SK-N-MC (cell line): ENCODE measurements at regions not wholly inside any gene's neighbourhood (a gene's known extent, or its start where the extent isn't known, plus 50 kb on each side); places are given as distances from the start of the nearest gene placed in this dataset.
"Not testable (repeated sequence)": the region's sequence is repeated elsewhere in the genome, so short reads cannot be mapped to it uniquely, and the experiment has no call there.

Experiments
- DNase-seq: peaks from one replicate; pipeline ENCODE4 v3.0.0-alpha.2; 2011; ENCODE audit warnings: low read depth, low spot score
- H3K27ac ChIP-seq: fragments of 200-600 bp; sonication (generic); 2 replicates; pipeline ENCODE4 v1.5.1; 2016; ENCODE audit warnings: mixed run types
- H3K36me3 ChIP-seq: fragments of 200-600 bp; sonication (generic); 2 replicates; pipeline ENCODE4 v1.6.1; 2017; ENCODE audit warnings: antibody characterized with exemption, low read length, mixed read lengths; ENCODE audit not compliant: insufficient read depth
- H3K4me3 ChIP-seq: fragments of 200-600 bp; sonication (generic); 2 replicates; pipeline ENCODE4 v1.5.1; 2016
- H3K9ac ChIP-seq: fragments of 200-600 bp; sonication (generic); 2 replicates; pipeline ENCODE4 v1.8.0; 2017; ENCODE audit warnings: mixed run types, mixed read lengths; ENCODE audit not compliant: insufficient read length
- H3K9me3 ChIP-seq: fragments of 200-600 bp; sonication (generic); 2 replicates; pipeline ENCODE4 v1.6.1; 2017; ENCODE audit warnings: low read depth, mild to moderate bottlenecking, antibody characterized with exemption, low read length, moderate library complexity, mixed read lengths
- EZH2 ChIP-seq: fragments of 200-600 bp; sonication (generic); IDR thresholded peaks from one replicate; pipeline ENCODE4 v1.6.1; 2017; ENCODE audit warnings: antibody characterized with exemption
- FOXP2 ChIP-seq: optimal IDR thresholded peaks from 2 replicates; pipeline ENCODE3; 2011; ENCODE audit warnings: mild to moderate bottlenecking, moderate library complexity; ENCODE audit not compliant: insufficient read depth; ENCODE audit errors: extremely low read length, control extremely low read depth
- POLR2AphosphoS5 ChIP-seq: IDR thresholded peaks from 2 replicates; pipeline ENCODE4 v1.6.1; 2012; ENCODE audit warnings: mild to moderate bottlenecking, low read depth, low read length, borderline replicate concordance

DNA sequence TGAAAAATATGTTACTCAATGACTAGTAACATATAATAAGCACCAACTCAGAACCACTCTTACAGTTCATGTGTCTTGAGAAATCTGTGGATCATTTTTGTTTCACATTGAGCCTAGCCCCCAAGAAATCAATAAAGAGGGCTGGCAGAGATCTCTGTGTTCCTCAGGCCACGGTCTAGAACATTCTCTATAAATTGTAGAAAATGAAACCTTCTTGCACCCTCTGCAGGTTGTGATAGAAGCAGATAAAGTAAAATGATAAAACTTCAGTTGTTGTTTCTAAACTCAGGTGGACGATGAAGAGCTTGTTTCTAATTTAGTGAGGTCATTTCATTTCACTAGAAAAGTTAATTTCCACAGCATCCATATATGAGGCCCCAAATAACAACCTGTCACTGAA is 182.7 kb downstream of the KIT start:
- Histone ChIP-seq H3K36me3 (no peaks in the 10 kb centered on the region), H3K9me3 (no peaks in the 10 kb centered on the region), H3K4me3 (no peak overlapping the region), H3K9ac (no peak overlapping the region), H3K27ac (no peak overlapping the region)
- TF ChIP-seq POLR2AphosphoS5 (no peak), FOXP2 (no peak), EZH2 (no peak)
- DNase-seq, result no peak

- TF ChIP-seq FOXP2 (no peak), POLR2AphosphoS5 (no peak), EZH2 (no peak)
- no peaks in the 10 kb centered on the region for H3K36me3 ChIP-seq
- H3K9me3 ChIP-seq, result no peaks in the 10 kb centered on the region
- DNase-seq, result no peak
- H3K9ac ChIP-seq, result no peak overlapping the region
- H3K27ac ChIP-seq, result no peak overlapping the region
- no peak overlapping the region for H3K4me3 ChIP-seq
These were observed 180.5 kb downstream of the KIT start for GRCh38 chr4:54838301-54838700.

GRCh38 chr4:54837576-54838140 is 179.9 kb downstream of the KIT start:
- Histone ChIP-seq H3K4me3 (no peak overlapping the region), H3K9ac (no peak overlapping the region), H3K9me3 (no peaks in the 10 kb centered on the region), H3K36me3 (no peaks in the 10 kb centered on the region), H3K27ac (no peak overlapping the region)
- TF ChIP-seq EZH2 (no peak), FOXP2 (no peak), POLR2AphosphoS5 (no peak)
- peak; percentile 10 for DNase-seq

DNA sequence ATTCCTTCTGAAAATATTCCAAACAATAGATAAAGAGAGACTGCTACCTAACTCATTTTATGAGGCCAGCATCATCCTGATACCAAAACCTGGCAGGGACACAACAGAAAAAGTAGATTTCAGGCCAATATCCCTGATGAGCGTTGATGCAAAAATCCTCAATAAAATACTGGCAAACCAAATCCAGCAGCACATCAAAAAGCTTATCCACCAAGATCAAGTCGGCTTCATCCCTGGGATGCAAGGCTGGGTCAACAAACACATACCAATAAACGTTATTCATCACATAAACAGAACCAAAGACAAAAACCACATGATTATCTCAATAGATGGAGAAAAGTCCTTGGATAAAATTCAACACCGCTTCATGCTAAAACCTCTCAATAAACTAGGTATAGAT is 170.6 kb downstream of the KIT start:
- H3K9ac ChIP-seq, H3K36me3 ChIP-seq, DNase-seq, H3K4me3 ChIP-seq, H3K9me3 ChIP-seq, H3K27ac ChIP-seq: not testable (repeated sequence)

- H3K4me3 ChIP-seq, result no peak overlapping the region
- H3K27ac ChIP-seq, result no peak overlapping the region
- H3K9ac ChIP-seq, result no peak overlapping the region
- DNase-seq, result no peak
- no peak for TF ChIP-seq FOXP2
- no peak for TF ChIP-seq EZH2
- no peak for TF ChIP-seq POLR2AphosphoS5
- H3K9me3 ChIP-seq, result no peaks in the 10 kb centered on the region
- no peaks in the 10 kb centered on the region for H3K36me3 ChIP-seq
These were observed 165.9 kb downstream of the KIT start for GRCh38 chr4:54823616-54824015.

GRCh38 chr4:54819034-54819433 is 161.3 kb downstream of the KIT start:
- H3K9me3 ChIP-seq, result no peaks in the 10 kb centered on the region
- no peak for DNase-seq
- H3K27ac ChIP-seq, result no peak overlapping the region
- no peak overlapping the region for H3K9ac ChIP-seq
- no peak overlapping the region for H3K4me3 ChIP-seq
- no peak for TF ChIP-seq POLR2AphosphoS5
- no peak for TF ChIP-seq FOXP2
- no peak for TF ChIP-seq EZH2
- H3K36me3 ChIP-seq, result no peaks in the 10 kb centered on the region

DNA sequence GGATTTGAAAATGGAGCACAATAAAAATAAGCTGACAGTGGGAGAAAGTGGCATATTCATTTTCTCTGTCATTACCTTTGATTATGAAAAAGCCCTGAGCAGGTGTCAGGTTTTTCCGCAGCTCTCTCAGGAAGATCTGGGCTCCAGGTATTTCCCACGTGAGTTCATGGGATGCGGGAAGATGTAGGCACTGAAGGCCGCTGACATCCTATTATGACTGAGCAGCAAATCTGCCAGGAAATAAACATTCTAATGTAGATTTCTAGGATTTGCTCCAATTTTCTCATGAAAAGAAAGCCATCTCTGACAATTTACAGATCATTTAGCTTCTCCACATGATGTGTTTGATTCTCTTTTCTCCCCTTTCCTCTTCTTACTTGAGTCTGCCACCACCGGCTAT is 160.7 kb downstream of the KIT start:
- no peak for DNase-seq
- no peaks in the 10 kb centered on the region for H3K36me3 ChIP-seq
- no peak overlapping the region for H3K4me3 ChIP-seq
- no peak overlapping the region for H3K27ac ChIP-seq
- H3K9ac ChIP-seq, result no peak overlapping the region
- H3K9me3 ChIP-seq, result no peaks in the 10 kb centered on the region
- TF ChIP-seq POLR2AphosphoS5 (no peak), FOXP2 (no peak), EZH2 (no peak)

- H3K36me3 ChIP-seq, result no peaks in the 10 kb centered on the region
- TF ChIP-seq EZH2 (no peak), FOXP2 (no peak), POLR2AphosphoS5 (no peak)
- no peak overlapping the region for H3K4me3 ChIP-seq
- H3K9me3 ChIP-seq, result no peaks in the 10 kb centered on the region
- no peak overlapping the region for H3K9ac ChIP-seq
- no peak overlapping the region for H3K27ac ChIP-seq
- DNase-seq, result no peak
These were observed 155.9 kb downstream of the KIT start for GRCh38 chr4:54813674-54814073.

GRCh38 chr4:54806351-54806750 is 148.6 kb downstream of the KIT start:
- Histone ChIP-seq H3K36me3 (no peaks in the 10 kb centered on the region), H3K4me3 (no peak overlapping the region), H3K27ac (no peak overlapping the region), H3K9ac (no peak overlapping the region), H3K9me3 (no peaks in the 10 kb centered on the region)
- TF ChIP-seq POLR2AphosphoS5, result no peak
- no peak for TF ChIP-seq FOXP2
- no peak for TF ChIP-seq EZH2
- DNase-seq, result no peak

- H3K9me3 ChIP-seq, result no peaks in the 10 kb centered on the region
- H3K27ac ChIP-seq, result no peak overlapping the region
- TF ChIP-seq POLR2AphosphoS5, result no peak
- no peak for TF ChIP-seq FOXP2
- no peak for TF ChIP-seq EZH2
- DNase-seq, result no peak
- no peaks in the 10 kb centered on the region for H3K36me3 ChIP-seq
- no peak overlapping the region for H3K4me3 ChIP-seq
- no peak overlapping the region for H3K9ac ChIP-seq
These were observed 144.6 kb downstream of the KIT start for GRCh38 chr4:54802336-54802735.
